ENCODE measurements at regions not wholly inside any gene's neighbourhood (a gene's known extent, or its start where the extent isn't known, plus 50 kb on each side); places are given as distances from the start of the nearest gene placed in this dataset.

GRCh38 chr10:106436123-106436715 lies 728.3 kb downstream of the SORCS1 start:
- no peak overlapping the region for H2AFZ ChIP-seq (ENCODE audit: low read depth, low read length)

GRCh38 chr10:106435081-106435480 lies 729.4 kb downstream of the SORCS1 start:
- H3K4me1 ChIP-seq (ENCODE audit: control insufficient read depth, extremely low read depth, insufficient read depth, low read length), result no peaks in the 10 kb centered on the region
- no peaks in the 10 kb centered on the region for H3K79me2 ChIP-seq (ENCODE audit: control insufficient read depth, insufficient read depth, low read length)
- POLR2A ChIA-PET, result no interaction called here
- no peaks in the 10 kb centered on the region for H4K20me1 ChIP-seq (replicated peaks; ENCODE audit: control insufficient read depth, extremely low read depth, insufficient read depth, low read length)
- no peaks in the 10 kb centered on the region for H3K9me3 ChIP-seq (replicated peaks; ENCODE audit: control insufficient read depth, insufficient read depth, low read length)
- H3K9me1 ChIP-seq (replicated peaks; ENCODE audit: control insufficient read depth, extremely low read depth, insufficient read depth, low read length), result no peaks in the 10 kb centered on the region
- H3K27ac ChIP-seq (ENCODE audit: insufficient read depth, low read depth, low read length), result no peak overlapping the region
- BruUV-seq (replicated peaks), result no TSS peak
- FAIRE-seq (no peak), DNase-seq (ENCODE audit: low read depth, low spot score) (no peak)
- H3K4me2 ChIP-seq (ENCODE audit: insufficient read depth, low read length), result no peak overlapping the region
- intact Hi-C loops (cut with micrococcal nuclease) (no loop called here), dilution Hi-C loops (cut with MboI; ENCODE audit: extremely low pct_ligation_motif_present, low sequenced_read_pairs) (no loop called here)
- TF ChIP-seq JUN (IDR thresholded peaks at IDR 0.05; ENCODE audit: borderline replicate concordance, insufficient read depth, insufficient read length, low read depth) (no peak), POLR2AphosphoS5 (IDR thresholded peaks at IDR 0.05; ENCODE audit: insufficient read depth, low read depth, low read length) (no peak), FOS (IDR thresholded peaks at IDR 0.05; ENCODE audit: borderline replicate concordance, insufficient read depth, low read length) (no peak), GATA2 (IDR thresholded peaks at IDR 0.05; ENCODE audit: insufficient read depth, insufficient read length, low read depth, low read length) (no peak), MAX (IDR thresholded peaks at IDR 0.05; ENCODE audit: insufficient read depth, insufficient read length) (no peak), MYC (IDR thresholded peaks at IDR 0.05; ENCODE audit: low read depth, low read length) (no peak), POLR2A (IDR thresholded peaks at IDR 0.05; ENCODE audit: low read depth, low read length) (no peak), EZH2 (IDR thresholded peaks at IDR 0.05; ENCODE audit: borderline replicate concordance, low read depth, low read length, severe bottlenecking) (no peak), CTCF (IDR thresholded peaks at IDR 0.05; ENCODE audit: extremely low read depth in 1 of 2, insufficient read depth in 1 of 2, low read depth in 1 of 2, low read length in 2 of 2) (no peak)
- H3K4me3 ChIP-seq (replicated peaks in 1 of 3; ENCODE audit: insufficient read depth in 1 of 3, low read depth in 1 of 3, low read length in 3 of 3), result no peak overlapping the region
- CTCF ChIA-PET, result no interaction called here
- H3K36me3 ChIP-seq (ENCODE audit: control insufficient read depth in 2 of 2, extremely low read depth in 1 of 2, insufficient read depth in 2 of 2, low read length in 2 of 2), result no peaks in the 10 kb centered on the region
- H3K9ac ChIP-seq (replicated peaks; ENCODE audit: extremely low read depth, insufficient read depth, low read length), result no peak overlapping the region
- no peaks in the 10 kb centered on the region for H3K27me3 ChIP-seq (ENCODE audit: control insufficient read depth in 2 of 2, insufficient read depth in 2 of 2, low read length in 2 of 2)
- H2AFZ ChIP-seq (ENCODE audit: low read depth, low read length), result no peak overlapping the region

More at GRCh38 chr10:106436123-106436715, 728.3 kb downstream of the SORCS1 start:
- ChIA-PET CTCF (no interaction called here), POLR2A (no interaction called here)
- Histone ChIP-seq H3K9me1 (replicated peaks; ENCODE audit: control insufficient read depth, extremely low read depth, insufficient read depth, low read length) (no peaks in the 10 kb centered on the region), H3K9ac (replicated peaks; ENCODE audit: extremely low read depth, insufficient read depth, low read length) (no peak overlapping the region), H3K27me3 (ENCODE audit: control insufficient read depth in 2 of 2, insufficient read depth in 2 of 2, low read length in 2 of 2) (no peaks in the 10 kb centered on the region), H3K27ac (ENCODE audit: insufficient read depth, low read depth, low read length) (no peak overlapping the region), H3K4me2 (ENCODE audit: insufficient read depth, low read length) (no peak overlapping the region), H3K9me3 (replicated peaks; ENCODE audit: control insufficient read depth, insufficient read depth, low read length) (no peaks in the 10 kb centered on the region), H3K79me2 (ENCODE audit: control insufficient read depth, insufficient read depth, low read length) (no peaks in the 10 kb centered on the region), H4K20me1 (replicated peaks; ENCODE audit: control insufficient read depth, extremely low read depth, insufficient read depth, low read length) (no peaks in the 10 kb centered on the region), H3K4me1 (ENCODE audit: control insufficient read depth, extremely low read depth, insufficient read depth, low read length) (no peaks in the 10 kb centered on the region), H3K4me3 (replicated peaks in 1 of 3; ENCODE audit: insufficient read depth in 1 of 3, low read depth in 1 of 3, low read length in 3 of 3) (no peak overlapping the region), H3K36me3 (ENCODE audit: control insufficient read depth in 2 of 2, extremely low read depth in 1 of 2, insufficient read depth in 2 of 2, low read length in 2 of 2) (no peaks in the 10 kb centered on the region)
- dilution Hi-C loops (cut with MboI; ENCODE audit: extremely low pct_ligation_motif_present, low sequenced_read_pairs) (no loop called here), intact Hi-C loops (cut with micrococcal nuclease) (no loop called here)
- DNase-seq (ENCODE audit: low read depth, low spot score) (no peak), FAIRE-seq (no peak)
- TF ChIP-seq FOS (IDR thresholded peaks at IDR 0.05; ENCODE audit: borderline replicate concordance, insufficient read depth, low read length) (no peak), POLR2A (IDR thresholded peaks at IDR 0.05; ENCODE audit: low read depth, low read length) (no peak), GATA2 (IDR thresholded peaks at IDR 0.05; ENCODE audit: insufficient read depth, insufficient read length, low read depth, low read length) (no peak), MAX (IDR thresholded peaks at IDR 0.05; ENCODE audit: insufficient read depth, insufficient read length) (no peak)
- no TSS peak for BruUV-seq (replicated peaks)

Measured in endothelial cell of umbilical vein (primary cell).